GM18502 (cell line): ENCODE measurements at regions not wholly inside any gene's neighbourhood (a gene's known extent, or its start where the extent isn't known, plus 50 kb on each side); places are given as distances from the start of the nearest gene placed in this dataset.
"Not testable (repeated sequence)": the region's sequence is repeated elsewhere in the genome, so short reads cannot be mapped to it uniquely, and the experiment has no call there.

Source experiments
- ATAC-seq: cut with Tn5 transposase; IDR thresholded peaks from one replicate; pipeline ENCODE4 v1.9.1; 2021; ENCODE audit warnings: mild to moderate bottlenecking; ENCODE audit not compliant: unreplicated experiment, poor library complexity

DNA sequence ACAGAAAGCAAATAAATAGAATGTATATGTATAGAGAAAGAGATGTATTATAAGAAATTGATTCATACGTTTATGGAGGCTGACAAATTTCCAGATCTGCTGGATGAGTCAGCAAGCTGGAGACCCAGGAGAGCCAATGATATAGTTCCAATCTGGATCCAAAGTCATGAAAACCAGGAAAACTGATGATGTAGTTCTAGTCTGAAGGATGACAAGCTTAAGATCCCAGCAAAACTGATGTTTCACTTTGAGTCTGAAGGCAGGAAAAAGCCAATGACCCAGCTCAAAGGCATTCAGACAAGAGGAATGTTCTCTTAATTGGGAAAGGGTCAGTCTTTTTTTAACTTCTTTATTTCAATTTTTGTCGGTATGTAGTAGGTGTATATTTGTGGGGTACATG lies 102.6 kb downstream of the LHFPL1 start:
- no peak for ATAC-seq

DNA sequence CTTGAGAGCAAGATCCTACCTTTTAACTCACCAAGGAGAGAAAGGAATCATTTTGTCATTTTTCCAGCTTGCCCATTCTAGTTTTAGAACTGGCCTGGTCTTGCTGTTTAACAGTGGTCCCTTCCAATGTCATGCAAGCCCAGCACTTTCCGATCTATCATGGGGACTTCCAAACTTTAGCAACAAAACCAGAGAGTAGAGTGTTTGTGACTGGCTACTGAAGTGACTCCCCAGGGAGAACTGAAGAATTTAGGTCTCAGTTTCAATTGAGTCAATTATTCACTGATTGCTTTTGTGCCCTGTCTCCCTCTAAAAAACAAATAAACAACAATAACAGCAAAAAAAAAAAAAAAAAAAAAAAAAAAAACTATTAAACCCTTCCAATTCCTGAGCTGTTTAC lies 108.3 kb downstream of the LHFPL1 start:
- no peak for ATAC-seq

DNA sequence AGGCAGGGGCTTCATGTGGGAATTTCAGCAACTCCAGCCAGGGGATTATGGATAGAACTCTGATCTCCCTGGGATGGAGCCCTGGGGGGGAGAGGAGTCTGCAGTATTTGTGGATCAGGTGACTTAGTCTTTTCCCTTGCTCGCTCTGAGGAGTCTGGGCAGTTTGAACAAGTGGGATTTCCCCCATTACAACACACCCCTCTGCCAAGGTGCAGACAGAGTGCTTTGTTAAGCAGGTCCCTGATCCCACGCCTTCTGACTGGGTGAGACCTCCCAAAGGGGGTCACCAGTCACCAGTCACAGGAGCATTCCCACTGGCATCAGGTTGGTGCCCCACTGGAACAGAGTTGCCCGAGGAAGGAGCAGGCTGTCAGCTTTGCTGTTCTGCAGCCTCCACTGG lies 123.9 kb downstream of the LHFPL1 start:
- no peak for ATAC-seq

DNA sequence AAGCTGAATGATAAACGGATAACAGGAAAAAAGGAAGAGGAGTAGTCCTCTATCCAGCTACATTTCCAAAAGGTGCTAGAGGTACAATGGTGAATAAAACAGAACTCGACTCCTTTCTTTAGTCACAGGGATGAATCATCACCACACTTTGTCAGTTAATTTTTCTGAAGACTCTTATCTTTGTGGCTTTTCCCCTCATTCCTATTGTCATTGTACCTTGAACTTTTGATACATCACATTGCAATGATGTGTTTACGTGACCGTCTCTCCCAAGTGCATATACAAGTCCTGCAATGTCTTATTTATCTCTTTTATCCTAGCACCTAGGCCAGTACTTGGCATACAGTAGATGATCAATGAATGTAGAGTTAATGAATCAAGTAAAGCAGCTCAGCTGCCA lies 134.7 kb downstream of the LHFPL1 start:
- no peak for ATAC-seq

DNA sequence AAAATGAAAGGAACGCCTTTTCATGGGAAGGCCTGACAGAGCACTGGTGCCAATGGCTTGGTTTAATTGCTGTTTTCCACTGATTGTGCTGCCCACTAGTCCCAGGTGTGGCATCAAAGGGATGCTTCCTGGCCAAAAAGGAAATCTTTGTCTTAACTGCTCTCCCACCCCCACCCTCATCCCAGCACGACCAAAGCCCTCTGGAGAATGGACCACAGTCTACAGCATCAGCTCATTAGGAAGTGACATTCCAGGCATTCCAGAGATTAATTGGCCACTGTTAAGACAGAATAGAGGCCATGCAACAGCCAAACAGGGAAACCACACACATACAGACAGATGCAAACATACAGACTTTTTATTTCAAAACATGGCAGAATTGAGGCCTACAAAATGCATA lies 143.2 kb downstream of the LHFPL1 start:
- ATAC-seq = no peak

DNA sequence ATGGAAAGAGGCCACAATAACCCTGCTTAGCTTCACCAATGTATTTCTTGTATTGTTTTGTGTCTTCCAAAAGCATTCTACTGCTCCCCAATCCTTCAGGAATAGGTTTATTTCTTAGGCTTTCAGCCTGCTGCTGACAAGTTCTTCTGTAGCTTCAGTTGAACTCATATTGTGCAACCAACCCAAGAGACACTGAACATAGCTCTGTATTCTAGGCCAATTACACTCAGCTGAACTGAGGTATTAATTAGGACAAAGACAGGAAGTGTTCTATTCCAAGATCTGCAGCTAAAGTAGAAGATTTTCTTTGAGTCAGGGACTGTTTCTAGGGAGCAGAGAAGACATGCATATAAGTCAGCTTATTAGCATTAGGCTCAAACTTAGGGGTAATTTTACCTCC lies 151.8 kb downstream of the LHFPL1 start:
- ATAC-seq = no peak

DNA sequence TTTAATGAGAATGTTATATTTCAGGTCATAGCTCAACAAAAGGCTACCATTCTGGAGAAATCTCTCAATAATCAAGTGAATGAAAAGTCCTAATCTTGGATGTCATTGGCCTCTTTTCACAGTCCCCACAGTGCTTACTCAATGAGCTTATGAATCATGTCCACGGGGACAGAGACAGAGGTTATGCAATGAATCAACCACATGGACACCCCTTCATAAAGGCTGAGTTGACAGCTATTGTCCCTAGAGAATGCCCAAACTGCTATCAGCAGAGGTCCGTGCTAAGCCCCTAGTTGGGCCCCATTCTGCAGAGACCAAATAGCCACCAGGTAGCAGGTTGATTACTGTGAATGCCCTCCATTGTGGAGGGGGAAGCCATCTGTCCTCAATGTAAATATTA lies 158.1 kb downstream of the LHFPL1 start:
- ATAC-seq = no peak

DNA sequence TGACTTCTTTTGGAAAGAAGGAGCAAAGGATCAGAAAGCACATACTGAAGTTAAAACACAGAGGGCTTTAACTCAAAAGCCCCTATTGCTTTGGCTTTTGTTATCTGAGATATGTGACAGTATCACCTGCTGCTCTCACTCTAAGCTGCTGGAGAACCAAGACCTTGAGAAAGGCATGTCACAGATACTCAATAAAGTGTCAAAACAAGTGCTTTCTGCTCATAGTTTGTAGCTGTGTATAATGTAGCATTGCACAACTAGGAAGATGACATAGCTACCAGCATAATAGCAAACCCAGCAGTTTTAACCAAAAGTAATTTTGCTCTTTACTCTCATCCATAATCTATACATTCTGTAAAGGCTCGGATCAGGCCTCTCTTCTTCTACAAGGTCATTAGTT lies 159.6 kb downstream of the LHFPL1 start:
- no peak for ATAC-seq

DNA sequence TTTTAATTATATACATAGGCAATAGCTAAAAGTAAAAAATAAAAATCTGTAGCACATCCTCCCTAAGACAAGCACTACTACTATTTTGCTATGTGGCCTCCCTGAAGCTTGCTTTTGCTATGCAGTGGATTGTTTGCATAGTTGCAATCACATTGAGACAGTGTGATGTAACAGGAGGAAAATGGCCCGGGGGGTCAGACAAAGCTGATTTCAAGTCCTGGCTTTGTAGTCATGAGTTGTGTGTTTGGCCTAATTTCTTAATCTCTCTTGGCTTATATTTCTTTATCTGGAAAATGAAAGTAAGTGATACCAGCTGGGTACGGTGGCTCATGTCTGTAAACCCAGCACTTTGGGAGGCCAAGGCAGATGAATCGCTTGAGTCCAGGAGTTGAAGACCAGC lies 166.6 kb downstream of the LHFPL1 start:
- ATAC-seq = no peak

DNA sequence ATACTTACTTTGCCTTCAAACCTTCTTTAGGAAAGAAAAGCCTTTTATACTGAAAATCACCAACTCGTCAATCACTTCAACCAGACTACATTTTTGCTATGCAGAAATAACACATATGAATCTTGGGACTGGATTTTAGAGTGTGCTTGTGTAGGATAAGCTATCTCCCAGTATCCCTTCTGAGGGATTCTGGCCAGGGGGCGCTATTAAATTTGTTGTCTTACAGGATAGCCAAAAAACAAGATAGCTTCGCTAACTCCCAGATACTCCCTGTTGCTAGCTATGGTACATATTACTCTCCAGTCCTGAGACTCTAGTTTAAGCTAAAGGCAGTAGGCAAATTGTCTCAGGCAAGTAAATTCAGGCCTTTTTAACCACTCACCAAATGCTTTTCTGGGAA lies 167.2 kb downstream of the LHFPL1 start:
- ATAC-seq = no peak

DNA sequence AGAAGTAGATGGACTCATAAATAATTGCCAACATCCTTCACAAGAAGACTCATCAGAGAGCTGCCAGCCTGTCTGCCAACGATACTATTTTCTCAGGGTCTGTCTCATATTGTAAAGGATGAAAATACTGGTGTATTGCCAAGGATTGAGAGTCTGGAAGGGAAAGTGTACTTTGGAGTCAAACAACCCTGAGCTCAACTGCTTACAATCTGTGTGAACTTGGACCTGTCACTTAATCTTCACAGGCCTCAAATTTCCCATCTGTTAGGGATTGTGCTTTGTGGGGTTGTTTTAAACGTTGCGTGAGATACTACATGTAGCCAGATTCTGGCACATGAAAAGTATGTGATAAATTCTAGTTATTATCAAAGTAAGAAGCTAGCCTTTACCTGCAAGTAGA lies 169.1 kb downstream of the LHFPL1 start:
- no peak for ATAC-seq

DNA sequence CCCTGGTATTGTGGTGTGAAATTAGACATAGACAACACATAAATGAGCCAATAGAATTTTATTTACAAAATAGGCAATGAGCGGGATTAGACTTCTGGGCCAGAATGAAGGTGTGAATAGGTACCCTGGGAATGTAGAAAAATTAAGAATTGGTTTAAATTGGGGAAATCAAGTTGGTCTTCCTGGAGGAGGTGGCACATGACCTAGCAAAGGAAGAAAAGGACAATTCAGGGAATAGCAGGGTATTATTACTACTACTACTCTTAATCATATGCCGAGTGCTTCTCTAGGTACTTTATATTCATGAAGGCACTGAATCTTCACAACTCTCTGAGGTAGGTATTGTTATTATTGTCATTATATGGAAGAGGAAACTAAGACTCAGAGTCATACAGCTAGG lies 202.1 kb downstream of the LHFPL1 start:
- no peak for ATAC-seq

DNA sequence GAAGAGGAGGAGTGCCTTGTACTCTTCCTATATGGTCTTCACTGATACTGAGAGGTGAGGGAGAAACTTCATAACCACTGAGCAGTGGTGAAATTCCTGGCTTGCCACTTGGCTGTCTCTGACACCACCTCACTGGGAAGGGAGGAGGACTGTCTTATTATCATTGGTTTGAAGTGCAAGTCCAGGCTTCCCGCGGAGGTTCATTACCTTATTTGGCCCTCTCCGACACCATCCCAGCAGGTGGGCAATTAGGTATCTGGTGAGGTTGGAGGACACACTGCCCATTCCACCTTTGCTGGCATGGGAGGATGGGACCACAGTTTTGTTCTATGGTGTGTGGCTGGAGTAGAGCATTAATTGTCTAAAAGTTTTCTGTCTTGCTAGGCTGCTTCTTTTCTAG lies 206.1 kb downstream of the LHFPL1 start:
- ATAC-seq = no peak

DNA sequence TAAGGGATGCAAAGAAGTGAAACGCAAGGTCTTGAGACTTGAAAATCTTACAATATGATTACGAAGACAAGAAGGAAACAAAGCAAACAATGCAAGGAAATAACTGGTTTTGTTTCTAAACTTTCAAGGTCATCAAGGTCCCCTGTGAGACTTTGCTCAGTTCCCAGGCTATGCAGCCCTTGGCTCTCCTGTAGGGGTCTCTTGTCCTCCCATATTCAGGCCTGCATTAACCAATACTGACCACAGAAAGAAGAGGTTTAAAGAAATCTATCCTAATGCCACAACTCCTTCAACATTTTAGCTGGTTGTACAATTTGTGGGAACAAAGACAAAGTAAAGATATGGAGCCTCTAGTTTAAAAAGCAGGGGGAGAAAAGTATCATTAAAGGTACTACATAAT lies 209.2 kb downstream of the LHFPL1 start:
- no peak for ATAC-seq

DNA sequence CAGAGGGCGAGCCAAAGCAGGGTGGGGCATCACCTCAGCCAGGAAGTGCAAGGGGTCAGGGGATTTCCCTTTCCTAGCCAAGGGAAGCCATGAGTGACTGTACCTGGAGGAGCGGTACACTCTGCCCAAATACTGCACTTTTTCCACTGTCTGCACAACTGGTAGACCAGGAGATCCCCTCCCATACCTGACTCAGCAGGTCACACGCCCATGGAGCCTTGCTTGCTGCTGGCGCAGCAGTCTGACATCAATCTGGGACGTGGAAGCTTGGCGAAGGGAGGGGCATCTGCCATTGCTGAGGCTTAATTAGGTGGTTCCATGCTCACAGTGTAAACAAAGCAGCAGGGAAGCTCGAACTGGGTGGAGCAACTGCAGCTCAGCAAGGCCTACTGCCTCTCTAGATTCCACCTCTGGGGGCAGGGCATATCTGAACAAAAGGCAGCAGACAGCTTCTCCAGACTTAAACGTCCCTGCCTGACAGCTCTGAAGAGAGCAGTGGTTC lies 217.7 kb downstream of the LHFPL1 start:
- not testable (repeated sequence) for ATAC-seq

DNA sequence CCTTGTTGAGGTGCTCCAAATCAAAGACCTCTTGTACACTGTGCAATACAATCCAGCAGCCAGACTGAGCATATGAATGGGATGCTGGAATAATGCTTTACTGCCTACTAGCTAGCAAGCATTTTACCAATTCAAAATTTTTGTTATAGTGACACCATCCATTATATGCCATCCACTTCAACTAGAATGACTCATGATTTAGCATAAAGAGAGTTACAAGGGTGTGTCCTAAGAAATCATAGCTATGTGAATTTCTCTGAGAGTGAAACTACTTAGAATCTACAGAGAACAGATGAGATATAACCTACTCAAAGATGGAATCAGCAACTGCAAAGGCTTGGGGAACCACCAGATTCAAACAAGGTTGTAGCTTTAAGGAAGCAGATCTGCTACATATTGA lies 221.9 kb downstream of the LHFPL1 start:
- ATAC-seq = no peak

DNA sequence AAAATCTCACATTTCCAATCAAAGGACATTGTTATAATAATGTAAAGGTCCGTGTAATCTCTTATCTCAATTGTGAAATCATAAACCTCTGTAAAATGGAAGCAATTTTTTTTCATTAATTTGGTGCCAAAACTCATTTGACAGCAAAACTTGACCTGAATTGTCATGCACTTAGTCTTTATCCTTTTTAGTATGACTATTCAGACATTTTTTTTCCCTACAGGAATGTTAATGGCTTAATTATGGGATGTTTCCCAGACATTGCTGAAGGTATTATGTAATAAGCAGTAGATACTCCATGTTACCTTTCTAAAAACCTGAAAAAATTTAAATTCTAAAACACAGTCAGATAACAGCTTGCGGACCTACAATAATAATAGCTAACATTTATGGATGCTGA lies 228.9 kb downstream of the LHFPL1 start:
- no peak for ATAC-seq

DNA sequence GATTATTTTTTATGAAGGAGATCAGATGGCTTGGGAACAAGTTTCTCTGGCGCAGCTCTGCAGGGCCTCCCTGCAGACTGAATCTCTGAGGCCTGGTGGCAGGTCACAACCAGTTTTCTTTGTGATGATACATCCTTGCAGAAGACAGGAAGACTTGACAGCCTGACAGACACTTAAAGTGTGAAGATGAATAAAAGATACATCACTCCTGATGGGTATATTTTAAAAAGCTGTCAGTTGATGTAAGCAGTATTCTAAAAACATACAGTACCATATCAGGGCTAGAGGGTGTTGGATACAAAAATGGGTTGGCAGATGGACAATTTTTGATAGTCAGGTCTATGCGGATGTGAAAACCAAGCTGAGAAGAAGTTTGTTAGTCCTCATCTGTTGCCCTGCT lies 239.5 kb downstream of the LHFPL1 start:
- ATAC-seq = no peak

DNA sequence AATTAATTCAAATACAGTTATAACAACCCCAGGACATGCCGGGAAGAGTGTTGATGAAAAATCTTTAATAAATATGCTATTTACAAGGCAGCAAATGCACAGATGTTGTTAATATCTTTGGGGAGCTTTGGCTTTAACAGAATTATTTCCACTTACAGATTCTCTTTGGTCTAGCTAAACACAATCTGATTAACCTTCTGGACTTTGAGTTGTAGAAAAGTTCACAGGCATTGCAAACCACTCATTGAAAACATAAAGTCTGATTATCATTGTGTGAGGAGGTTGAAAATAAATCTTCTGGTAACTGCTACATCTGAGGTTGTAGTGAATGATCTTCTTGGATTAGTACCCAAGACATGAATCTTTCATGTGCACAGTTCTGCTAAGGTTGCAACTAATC lies 255.6 kb downstream of the LHFPL1 start:
- no peak for ATAC-seq

DNA sequence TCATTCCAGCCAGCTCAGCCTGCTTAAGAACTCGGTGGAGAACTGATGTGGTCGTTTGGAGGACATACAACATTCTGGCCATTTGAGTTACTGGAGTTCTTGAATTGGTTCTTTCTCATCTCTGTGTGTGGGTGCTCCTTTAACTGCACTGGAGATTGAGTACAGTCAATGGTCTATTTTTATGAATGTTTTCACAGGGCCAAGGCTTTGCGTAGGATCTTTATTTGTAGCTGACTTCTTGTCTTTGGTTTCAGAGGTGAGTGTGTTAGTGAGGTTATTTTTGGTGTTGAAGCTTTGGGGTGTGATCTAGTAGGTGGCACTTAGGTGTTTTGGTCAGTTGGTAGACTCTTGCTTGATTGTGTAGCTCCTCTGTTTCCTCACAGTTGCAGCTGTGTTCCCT lies 288.4 kb downstream of the LHFPL1 start:
- ATAC-seq = no peak

DNA sequence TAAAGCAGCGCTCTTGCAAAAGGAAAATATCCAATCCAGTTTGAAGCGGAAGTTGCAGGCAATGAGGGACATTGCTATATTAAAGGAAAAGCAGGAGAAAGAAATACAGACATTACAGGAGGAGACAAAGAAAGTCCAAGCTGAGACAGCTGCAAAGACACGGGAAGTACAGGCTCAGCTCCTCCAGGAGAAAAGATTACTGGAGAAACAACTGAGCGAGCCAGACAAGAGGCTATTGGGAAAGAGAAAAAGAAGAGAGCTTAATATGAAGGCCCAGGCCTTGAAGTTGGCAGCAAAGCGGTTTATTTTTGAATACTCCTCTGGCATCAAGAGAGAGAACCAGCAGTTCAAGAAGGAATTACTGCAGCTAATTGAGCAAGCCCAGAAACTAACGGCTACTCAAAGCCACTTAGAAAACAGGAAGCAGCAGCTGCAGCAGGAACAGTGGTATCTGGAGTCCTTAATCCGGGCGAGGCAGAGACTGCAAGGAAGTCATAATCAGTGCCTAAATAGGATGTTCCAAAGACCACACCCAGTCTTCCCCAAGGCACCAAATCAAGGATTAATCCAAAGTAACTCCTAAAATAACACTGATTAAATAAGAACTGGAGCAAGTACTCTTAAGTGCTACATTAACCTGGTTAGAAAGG lies 298.0 kb downstream of the LHFPL1 start:
- not testable (repeated sequence) for ATAC-seq

DNA sequence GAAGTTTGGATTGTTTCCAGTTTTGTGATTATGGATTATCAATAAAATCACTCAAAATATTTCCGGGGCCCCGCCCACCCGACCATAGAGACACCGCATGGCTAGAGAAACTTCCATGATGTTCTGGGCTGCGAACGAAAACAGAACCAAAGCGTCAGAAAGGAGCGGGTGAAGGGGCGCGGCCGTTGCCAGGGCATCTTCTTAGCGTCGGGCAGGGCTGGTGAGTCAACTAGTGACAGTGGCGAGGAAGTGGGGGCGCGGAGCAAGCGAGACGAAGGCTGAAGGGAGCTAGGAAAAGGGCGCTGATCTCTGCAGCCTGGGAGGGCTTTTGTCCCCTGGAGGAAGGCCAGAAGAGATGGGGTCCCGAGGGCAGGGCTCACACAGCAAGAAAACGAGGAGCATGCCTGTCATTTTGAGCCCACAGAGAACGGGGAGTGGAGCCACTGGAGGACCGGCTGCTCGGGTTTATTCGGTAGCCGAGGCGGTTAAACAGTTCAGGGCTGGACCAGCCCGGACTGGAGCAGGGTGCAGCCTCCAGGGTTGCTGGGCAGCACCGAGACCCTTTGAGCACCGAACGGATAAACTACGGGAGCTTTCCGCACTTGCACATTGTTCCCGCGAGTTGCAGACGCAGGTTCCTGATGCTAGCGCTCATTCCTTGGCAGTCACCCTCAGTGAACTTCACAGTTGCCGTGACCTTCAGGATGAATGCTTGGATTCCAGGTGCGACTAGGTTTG lies 298.1 kb upstream of the TRPC5 start:
- ATAC-seq = no peak
